ENCODE measurements at regions not wholly inside any gene's neighbourhood (a gene's known extent, or its start where the extent isn't known, plus 50 kb on each side); places are given as distances from the start of the nearest gene placed in this dataset.

DNA sequence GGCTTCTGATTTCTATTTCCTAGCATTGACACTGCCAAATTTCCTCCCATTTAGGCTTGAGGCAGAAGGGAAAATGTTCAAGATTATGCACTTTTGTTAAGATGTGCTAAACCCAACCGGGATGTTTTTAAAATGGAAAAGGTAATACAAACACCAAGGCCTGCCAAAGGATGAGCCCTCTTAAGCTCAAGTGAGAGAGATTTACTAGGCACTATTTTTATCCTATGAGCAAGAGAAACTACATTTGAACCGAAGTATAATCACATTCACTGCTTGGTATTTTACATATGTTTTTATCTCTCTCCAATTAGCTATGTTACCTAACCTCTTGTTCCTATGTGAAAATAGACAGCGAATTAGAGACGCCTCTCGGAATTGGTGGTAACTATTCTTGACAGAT lies 295.8 kb downstream of the GABRB3 start:
- H3K27ac Mint-ChIP-seq = no peak overlapping the region
- no peaks in the 10 kb centered on the region for H3K27me3 Mint-ChIP-seq
- H3K9me3 Mint-ChIP-seq = peaks cover 14% of the 10 kb centered on the region
- no peaks in the 10 kb centered on the region for H3K36me3 Mint-ChIP-seq
- H3K4me3 Mint-ChIP-seq = no peak overlapping the region
- CTCF ChIA-PET = no interaction called here
- DNase-seq = no peak
- H3K4me1 Mint-ChIP-seq (ENCODE audit: low read depth) = no peaks in the 10 kb centered on the region
- POLR2A ChIA-PET = no interaction called here
- intact Hi-C loops (cut with micrococcal nuclease) = loop anchor here (10.0 kb wide), 2 partner anchors 58 to 62 kb away; no protein-coding TSS in a partner anchor

DNA sequence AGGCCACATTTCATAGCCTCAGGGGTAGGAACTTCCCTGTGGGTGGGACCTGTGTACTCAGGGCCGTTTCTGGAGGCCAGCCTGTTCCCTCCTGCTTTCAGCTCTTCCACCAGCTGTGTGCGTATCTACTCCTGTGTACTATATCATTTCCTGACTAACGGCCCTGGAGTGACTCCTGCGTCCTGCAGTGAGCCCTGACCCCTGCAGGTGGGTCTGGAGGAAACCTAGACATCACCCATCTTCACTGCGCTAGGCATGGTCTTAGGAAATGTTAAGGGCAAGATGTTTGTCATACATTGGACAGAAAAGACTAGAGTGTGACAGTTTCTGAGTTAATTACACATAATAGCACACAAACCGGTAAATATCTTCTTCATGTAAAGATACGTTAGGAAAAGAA lies 297.3 kb downstream of the GABRB3 start:
- no peak overlapping the region for H3K4me3 Mint-ChIP-seq
- CTCF ChIA-PET = no interaction called here

DNA sequence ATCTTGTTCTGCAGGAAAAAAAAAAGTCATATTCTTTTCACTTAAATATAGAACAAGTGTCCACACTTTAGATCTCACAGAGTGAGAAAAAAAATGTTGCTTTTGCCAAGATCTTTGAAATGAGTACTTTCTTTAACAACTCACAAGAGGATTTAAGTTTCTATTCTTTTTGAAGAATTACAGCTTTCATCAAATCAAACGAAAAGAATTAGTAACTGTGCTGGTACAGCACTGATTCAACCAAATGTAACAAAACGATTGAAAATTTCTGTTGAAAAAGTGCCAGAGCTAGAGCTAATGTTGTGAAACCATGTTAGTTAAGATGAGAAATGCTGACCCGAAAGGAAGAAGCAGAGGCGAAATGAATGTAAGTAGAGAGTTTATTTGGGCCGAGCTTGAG lies 300.2 kb downstream of the GABRB3 start:
- Mint-ChIP-seq H3K4me3 (no peak overlapping the region), H3K9me3 (peaks cover 19% of the 10 kb centered on the region), H3K4me1 (ENCODE audit: low read depth) (no peaks in the 10 kb centered on the region), H3K27me3 (no peaks in the 10 kb centered on the region), H3K27ac (no peak overlapping the region), H3K36me3 (no peaks in the 10 kb centered on the region)
- POLR2A ChIA-PET = no interaction called here
- CTCF ChIA-PET = no interaction called here
- no peak for DNase-seq
- intact Hi-C loops (cut with micrococcal nuclease) = loop anchor here (10.0 kb wide), 2 partner anchors 58 to 62 kb away; no protein-coding TSS in a partner anchor

More for the DNA sequence above, 297.3 kb downstream of the GABRB3 start:
- H3K27me3 Mint-ChIP-seq = no peaks in the 10 kb centered on the region
- POLR2A ChIA-PET = no interaction called here
- no peaks in the 10 kb centered on the region for H3K4me1 Mint-ChIP-seq (ENCODE audit: low read depth)
- no peak overlapping the region for H3K27ac Mint-ChIP-seq
- DNase-seq = no peak
- peaks cover 14% of the 10 kb centered on the region for H3K9me3 Mint-ChIP-seq
- intact Hi-C loops (cut with micrococcal nuclease) = loop anchor here (10.0 kb wide), 2 partner anchors 59 to 61 kb away; no protein-coding TSS in a partner anchor
- H3K36me3 Mint-ChIP-seq = no peaks in the 10 kb centered on the region

DNA sequence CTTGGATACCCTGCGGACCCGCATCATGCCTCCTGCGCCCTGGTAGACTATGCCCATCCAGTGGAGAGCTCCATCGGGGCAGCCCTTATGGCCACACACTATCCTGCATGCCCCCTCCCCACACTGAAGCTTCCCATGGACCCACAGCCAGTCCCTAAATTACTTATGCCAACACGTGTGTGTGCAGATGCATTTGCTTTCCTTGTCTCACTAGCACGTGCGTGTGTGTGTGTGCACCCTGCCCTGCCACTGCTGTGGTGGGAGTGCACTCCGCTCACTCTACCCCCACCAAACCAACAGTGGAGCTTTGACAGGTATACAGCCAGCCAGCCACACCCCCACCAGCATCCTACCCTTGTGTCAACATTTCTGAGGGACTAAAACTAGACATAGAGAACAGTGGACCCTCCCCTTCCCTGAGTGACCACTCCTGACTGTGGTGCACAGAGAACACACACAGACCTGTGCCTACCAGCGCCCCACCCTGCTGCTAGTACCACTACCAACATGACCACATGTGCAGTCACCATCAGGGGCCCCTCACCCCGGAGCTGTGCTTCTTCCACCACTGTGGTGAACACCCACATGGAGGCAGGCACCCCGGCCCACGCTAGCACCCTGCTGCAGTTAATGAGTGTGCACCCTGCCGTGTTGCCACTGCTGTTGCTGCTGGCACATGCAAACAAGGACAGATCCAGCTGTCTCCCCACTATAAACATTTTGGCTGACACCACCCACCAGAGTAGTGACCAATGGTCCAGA lies 310.8 kb downstream of the GABRB3 start:
- intact Hi-C loops (cut with micrococcal nuclease) = no loop called here
- CTCF ChIA-PET = no interaction called here
- no peaks in the 10 kb centered on the region for H3K27me3 Mint-ChIP-seq
- DNase-seq = no peak
- POLR2A ChIA-PET = no interaction called here
- no peaks in the 10 kb centered on the region for H3K36me3 Mint-ChIP-seq
- no peaks in the 10 kb centered on the region for H3K4me1 Mint-ChIP-seq (ENCODE audit: low read depth)
- H3K9me3 Mint-ChIP-seq = peaks cover 42% of the 10 kb centered on the region
- no peak overlapping the region for H3K4me3 Mint-ChIP-seq
- H3K27ac Mint-ChIP-seq = no peak overlapping the region

DNA sequence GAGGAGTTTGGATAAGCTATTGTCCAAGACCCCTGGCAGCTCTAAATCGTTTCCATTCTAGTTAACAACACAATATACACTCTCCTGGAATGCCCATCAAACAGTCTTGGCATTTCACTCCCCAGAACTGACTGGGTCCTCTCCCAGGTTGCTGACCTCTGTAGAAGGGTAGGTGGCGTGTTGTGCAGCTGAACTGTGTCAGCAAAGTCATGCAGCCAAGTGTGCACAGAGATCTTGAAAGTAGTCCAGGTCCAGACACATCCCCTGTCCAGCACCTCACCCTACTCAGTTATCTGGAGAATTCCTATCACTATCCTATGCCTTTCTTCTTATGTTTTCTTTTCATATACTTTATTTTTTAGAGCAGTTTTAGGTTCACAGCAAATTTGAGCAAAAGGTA lies 312.7 kb downstream of the GABRB3 start:
- Mint-ChIP-seq H3K9me3 (peaks cover 40% of the 10 kb centered on the region), H3K36me3 (no peaks in the 10 kb centered on the region), H3K27me3 (no peaks in the 10 kb centered on the region), H3K27ac (no peak overlapping the region), H3K4me1 (ENCODE audit: low read depth) (no peaks in the 10 kb centered on the region), H3K4me3 (no peak overlapping the region)
- intact Hi-C loops (cut with micrococcal nuclease) = no loop called here
- ChIA-PET CTCF (no interaction called here), POLR2A (no interaction called here)
- DNase-seq = no peak

DNA sequence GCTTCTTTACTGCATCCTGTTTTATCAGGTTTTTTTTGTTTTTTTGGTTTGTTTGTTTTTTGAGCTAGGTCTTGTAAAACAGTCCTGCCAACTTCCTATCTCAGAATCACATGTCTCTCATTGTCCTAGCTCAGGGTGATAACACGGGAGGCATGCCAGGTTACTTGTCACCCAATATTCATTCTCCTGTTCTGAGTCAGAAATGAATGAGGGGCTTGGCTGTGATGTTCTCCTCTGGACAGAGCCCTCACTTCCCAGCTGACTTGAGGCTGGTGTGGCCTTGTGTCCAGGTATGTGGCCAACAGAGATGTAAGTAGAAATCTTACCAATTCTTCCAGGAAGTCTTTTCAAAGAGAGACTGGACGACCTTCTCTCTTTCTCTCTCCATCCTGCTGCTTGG lies 317.0 kb downstream of the GABRB3 start:
- ChIA-PET POLR2A (no interaction called here), CTCF (no interaction called here)
- intact Hi-C loops (cut with micrococcal nuclease) = no loop called here
- Mint-ChIP-seq H3K27ac (no peak overlapping the region), H3K36me3 (no peaks in the 10 kb centered on the region), H3K4me3 (no peak overlapping the region), H3K4me1 (ENCODE audit: low read depth) (no peaks in the 10 kb centered on the region), H3K27me3 (no peaks in the 10 kb centered on the region), H3K9me3 (peaks cover 39% of the 10 kb centered on the region)
- DNase-seq = no peak

DNA sequence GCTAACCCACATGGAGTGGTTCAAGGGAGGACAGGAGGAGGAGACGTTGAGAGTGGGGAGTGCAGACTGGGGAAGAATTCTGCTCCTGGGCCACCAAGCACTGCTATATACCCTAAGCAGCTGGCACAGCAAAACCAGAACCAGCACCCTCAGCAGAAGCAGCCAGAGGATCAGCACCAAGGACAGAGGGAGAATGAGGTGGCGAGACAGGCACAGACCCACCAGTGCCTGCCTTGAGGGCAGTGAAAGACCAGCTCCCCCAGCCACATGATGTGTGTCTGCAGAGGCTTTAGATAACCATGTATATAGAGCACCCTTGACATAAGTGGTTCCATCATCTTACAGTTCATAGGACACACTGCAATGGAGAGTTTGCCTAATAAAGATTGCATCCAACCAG lies 319.0 kb downstream of the GABRB3 start:
- DNase-seq = no peak
- Mint-ChIP-seq H3K4me3 (no peak overlapping the region), H3K36me3 (no peaks in the 10 kb centered on the region), H3K27ac (no peak overlapping the region), H3K4me1 (ENCODE audit: low read depth) (no peaks in the 10 kb centered on the region), H3K9me3 (peaks cover 33% of the 10 kb centered on the region), H3K27me3 (no peaks in the 10 kb centered on the region)
- POLR2A ChIA-PET = no interaction called here
- intact Hi-C loops (cut with micrococcal nuclease) = no loop called here
- CTCF ChIA-PET = no interaction called here

DNA sequence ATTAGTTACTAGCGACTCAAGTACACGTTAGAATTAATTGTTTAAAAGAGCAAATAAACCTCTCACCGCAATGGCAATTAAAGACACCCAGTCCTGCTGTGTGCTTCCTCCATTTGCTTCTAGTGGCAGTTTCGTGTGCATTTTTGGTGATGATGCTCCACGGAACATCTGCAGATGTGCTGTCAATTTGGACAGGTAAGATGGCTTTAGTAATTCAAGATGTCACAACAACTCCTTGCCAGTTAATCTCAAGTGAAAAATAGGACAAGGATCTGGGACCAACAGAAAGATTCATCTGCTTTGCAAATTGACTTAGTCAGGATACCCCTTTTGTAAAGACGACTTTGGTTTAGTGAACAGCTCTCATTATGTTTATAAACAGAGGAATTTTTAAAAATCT lies 320.9 kb downstream of the GABRB3 start:
- DNase-seq = no peak
- intact Hi-C loops (cut with micrococcal nuclease) = no loop called here
- H3K4me1 Mint-ChIP-seq (ENCODE audit: low read depth) = no peaks in the 10 kb centered on the region
- POLR2A ChIA-PET = no interaction called here
- no peaks in the 10 kb centered on the region for H3K27me3 Mint-ChIP-seq
- no peak overlapping the region for H3K4me3 Mint-ChIP-seq
- CTCF ChIA-PET = no interaction called here
- no peak overlapping the region for H3K27ac Mint-ChIP-seq
- H3K9me3 Mint-ChIP-seq = peaks cover 19% of the 10 kb centered on the region
- no peaks in the 10 kb centered on the region for H3K36me3 Mint-ChIP-seq

DNA sequence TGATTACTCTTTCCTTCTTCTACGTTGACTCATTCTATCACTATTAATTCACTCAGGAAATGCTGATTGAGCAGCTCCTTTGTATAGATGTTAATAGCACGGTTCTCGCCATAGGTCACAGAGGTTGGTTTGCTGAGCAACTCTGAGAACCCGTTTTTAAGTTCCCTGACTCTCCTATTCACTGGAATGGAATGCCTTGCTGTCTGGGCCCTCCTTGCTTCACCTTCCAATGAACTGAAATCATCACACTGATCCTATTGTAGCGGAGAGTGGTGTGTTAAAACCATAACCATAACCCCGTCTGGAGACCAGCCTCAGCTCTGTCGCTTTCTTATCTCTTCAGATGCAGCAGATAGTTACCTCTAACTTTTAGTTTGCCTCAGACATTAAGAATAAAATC lies 323.6 kb downstream of the GABRB3 start:
- Mint-ChIP-seq H3K27me3 (no peaks in the 10 kb centered on the region), H3K4me3 (no peak overlapping the region), H3K27ac (no peak overlapping the region), H3K4me1 (ENCODE audit: low read depth) (no peaks in the 10 kb centered on the region), H3K36me3 (no peaks in the 10 kb centered on the region), H3K9me3 (peaks cover 9% of the 10 kb centered on the region)
- DNase-seq = no peak
- CTCF ChIA-PET = no interaction called here
- intact Hi-C loops (cut with micrococcal nuclease) = no loop called here
- POLR2A ChIA-PET = no interaction called here

DNA sequence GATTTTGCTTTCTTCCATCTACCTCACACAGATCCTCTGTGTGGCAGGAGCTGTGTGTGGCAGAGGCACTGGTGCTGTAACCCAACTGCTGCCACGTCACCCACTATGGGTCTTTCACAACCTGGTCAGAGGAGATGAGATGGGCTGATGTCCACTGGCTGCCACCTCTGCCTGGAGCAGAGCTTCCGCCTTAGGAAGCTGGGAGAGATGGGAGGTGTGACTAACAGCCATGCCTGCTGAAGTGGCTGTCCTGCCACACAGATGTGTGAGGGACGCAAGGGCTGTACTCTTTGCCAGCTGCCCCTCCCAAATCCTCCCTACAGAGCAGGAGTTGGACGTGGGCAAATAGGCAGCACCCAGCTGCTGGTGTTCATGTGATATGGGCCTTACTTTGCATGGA lies 329.5 kb downstream of the GABRB3 start:
- Mint-ChIP-seq H3K9me3 (peaks cover 4% of the 10 kb centered on the region), H3K36me3 (no peaks in the 10 kb centered on the region), H3K4me3 (no peak overlapping the region), H3K4me1 (ENCODE audit: low read depth) (no peaks in the 10 kb centered on the region), H3K27ac (no peak overlapping the region), H3K27me3 (no peaks in the 10 kb centered on the region)
- intact Hi-C loops (cut with micrococcal nuclease) = no loop called here
- POLR2A ChIA-PET = no interaction called here
- CTCF ChIA-PET = no interaction called here
- no peak for DNase-seq

DNA sequence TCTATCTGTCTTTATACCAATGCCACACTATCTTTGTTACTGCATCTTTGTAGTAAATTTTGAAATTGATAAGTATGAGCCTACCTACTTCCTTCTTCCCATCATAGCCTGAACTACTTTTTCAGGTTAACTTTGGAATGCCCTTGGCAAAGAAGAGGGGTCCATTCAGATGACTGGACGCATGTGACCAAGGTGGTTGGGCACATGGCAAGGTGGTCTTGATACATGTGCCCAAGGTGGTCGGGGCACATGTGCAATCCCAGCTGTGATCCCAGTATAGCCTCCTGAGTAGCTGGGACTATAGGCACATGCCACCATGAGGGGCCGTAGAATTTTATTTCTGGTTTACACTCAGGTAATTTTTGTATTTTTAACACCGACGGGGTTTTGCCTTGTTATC lies 330.2 kb downstream of the GABRB3 start:
- CTCF ChIA-PET = no interaction called here
- POLR2A ChIA-PET = no interaction called here
- H3K27ac Mint-ChIP-seq = no peak overlapping the region
- H3K9me3 Mint-ChIP-seq = peaks cover 4% of the 10 kb centered on the region
- H3K4me1 Mint-ChIP-seq (ENCODE audit: low read depth) = no peaks in the 10 kb centered on the region
- intact Hi-C loops (cut with micrococcal nuclease) = no loop called here
- no peak for DNase-seq
- H3K4me3 Mint-ChIP-seq = no peak overlapping the region
- no peaks in the 10 kb centered on the region for H3K27me3 Mint-ChIP-seq
- H3K36me3 Mint-ChIP-seq = no peaks in the 10 kb centered on the region

DNA sequence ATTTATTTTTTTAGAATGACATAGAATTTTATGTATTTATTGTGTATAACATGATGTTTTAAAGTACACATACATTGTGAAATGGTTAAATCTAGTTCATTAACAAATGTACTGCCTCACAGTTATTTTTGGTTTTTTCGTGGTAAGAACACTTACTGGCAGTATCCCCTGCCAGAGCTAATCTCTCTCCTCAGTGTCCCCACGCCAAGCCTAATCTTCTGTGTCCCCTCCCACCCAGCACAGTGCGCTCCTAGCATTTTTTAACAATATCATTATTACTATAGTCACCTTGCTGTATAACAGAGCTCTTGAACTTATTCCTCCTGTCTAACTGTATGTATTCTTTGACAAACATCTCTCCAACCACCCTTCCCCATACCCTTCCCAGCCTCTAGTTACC lies 333.2 kb downstream of the GABRB3 start:
- Mint-ChIP-seq H3K27me3 (no peaks in the 10 kb centered on the region), H3K4me3 (no peak overlapping the region), H3K4me1 (ENCODE audit: low read depth) (no peaks in the 10 kb centered on the region), H3K9me3 (peaks cover 4% of the 10 kb centered on the region), H3K27ac (no peak overlapping the region), H3K36me3 (no peaks in the 10 kb centered on the region)
- ChIA-PET CTCF (no interaction called here), POLR2A (no interaction called here)
- no peak for DNase-seq
- intact Hi-C loops (cut with micrococcal nuclease) = no loop called here

DNA sequence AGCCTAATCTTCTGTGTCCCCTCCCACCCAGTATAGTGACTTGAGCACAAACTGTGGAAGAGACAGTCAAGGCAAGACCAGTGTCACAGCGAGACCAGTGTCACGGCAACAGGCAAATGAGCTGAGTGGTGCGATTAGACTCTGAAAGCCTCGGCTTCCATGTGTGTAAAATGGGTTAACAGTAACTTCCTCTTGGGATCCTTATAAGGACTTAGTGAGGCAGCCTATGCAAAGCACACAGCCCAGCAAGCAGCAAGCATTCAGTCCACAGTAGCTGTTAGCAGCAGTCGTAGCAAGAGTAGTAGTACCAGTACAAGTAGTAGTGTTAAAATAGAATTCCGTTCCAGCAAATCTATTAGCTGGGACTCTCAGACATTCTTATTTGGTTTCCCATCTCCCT lies 334.1 kb downstream of the GABRB3 start:
- DNase-seq = no peak
- Mint-ChIP-seq H3K36me3 (no peaks in the 10 kb centered on the region), H3K27me3 (no peaks in the 10 kb centered on the region), H3K9me3 (peaks cover 6% of the 10 kb centered on the region), H3K27ac (no peak overlapping the region), H3K4me3 (no peak overlapping the region), H3K4me1 (ENCODE audit: low read depth) (no peaks in the 10 kb centered on the region)
- POLR2A ChIA-PET = no interaction called here
- intact Hi-C loops (cut with micrococcal nuclease) = no loop called here
- CTCF ChIA-PET = no interaction called here

Data from activated CD4-positive, alpha-beta memory T cell treated with anti-CD3 and anti-CD28 coated beads for 36 hours (primary cell).